Upper lobe of left lung (tissue), 4 donors: ENCODE measurements at regions not wholly inside any gene's neighbourhood (a gene's known extent, or its start where the extent isn't known, plus 50 kb on each side); places are given as distances from the start of the nearest gene placed in this dataset.

ENCODE experiments used
- POLR2A ChIP-seq, 4 donors: fragments of 450-650 bp; IDR thresholded peaks; one replicate each; pipeline ENCODE4 v1.5.1; 2016 to 2017; ENCODE audit warnings: antibody characterized with exemption in 4 of 4, mild to moderate bottlenecking in 2 of 4
- POLR2AphosphoS5 ChIP-seq, 2 donors: sonication (generic); formaldehyde crosslinking; IDR thresholded peaks; one replicate each; pipeline ENCODE4 v1.5.1; 2017; ENCODE audit warnings: antibody characterized with exemption in 2 of 2
- TF ChIP-seq, protein P1 (sequence below), 6 experiments: fragments of 450-650 bp in 4 of 6; fragments of 200-600 bp in 2 of 6; sonication (generic) in 2 of 6; IDR thresholded peaks; one replicate each; pipeline ENCODE4 v1.5.1; 2016 to 2019; ENCODE audit warnings: antibody characterized with exemption in 6 of 6

DNA sequence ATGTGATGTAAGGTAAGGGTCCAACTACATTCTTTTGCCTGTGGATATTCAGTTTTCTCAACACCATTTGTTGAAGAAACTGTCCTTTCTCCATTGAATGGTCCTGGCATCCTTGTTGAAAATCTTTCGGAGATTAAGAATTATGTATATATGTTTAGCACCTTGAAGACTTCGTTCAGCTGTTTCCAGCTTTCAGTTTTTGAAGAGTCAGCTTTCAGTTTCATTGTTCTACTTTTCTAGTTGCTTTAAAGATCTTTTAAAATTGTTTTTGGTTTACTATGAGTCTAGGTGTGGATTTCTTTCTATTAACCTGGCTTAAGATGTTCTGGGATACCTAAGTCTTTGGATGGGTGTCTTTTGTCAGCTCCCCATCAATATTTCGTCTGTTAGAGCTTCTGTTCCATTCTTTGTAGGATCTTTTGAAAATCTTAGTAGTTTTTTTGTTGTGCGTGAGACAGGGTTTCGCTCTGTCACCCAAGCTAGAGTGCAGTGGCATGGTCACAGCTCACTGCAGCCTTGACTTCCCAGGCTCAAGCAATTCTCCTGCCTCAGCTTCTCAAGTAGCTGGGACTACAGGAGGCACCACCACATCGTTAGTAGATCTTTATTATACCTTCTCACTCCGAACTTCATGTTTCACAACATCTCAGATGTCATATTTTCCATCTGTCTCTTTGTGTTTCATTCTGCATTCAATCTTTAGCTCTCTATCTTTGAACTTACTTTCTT is 353.5 kb upstream of the B3GALT2 start:
- TF ChIP-seq, protein P1, sequence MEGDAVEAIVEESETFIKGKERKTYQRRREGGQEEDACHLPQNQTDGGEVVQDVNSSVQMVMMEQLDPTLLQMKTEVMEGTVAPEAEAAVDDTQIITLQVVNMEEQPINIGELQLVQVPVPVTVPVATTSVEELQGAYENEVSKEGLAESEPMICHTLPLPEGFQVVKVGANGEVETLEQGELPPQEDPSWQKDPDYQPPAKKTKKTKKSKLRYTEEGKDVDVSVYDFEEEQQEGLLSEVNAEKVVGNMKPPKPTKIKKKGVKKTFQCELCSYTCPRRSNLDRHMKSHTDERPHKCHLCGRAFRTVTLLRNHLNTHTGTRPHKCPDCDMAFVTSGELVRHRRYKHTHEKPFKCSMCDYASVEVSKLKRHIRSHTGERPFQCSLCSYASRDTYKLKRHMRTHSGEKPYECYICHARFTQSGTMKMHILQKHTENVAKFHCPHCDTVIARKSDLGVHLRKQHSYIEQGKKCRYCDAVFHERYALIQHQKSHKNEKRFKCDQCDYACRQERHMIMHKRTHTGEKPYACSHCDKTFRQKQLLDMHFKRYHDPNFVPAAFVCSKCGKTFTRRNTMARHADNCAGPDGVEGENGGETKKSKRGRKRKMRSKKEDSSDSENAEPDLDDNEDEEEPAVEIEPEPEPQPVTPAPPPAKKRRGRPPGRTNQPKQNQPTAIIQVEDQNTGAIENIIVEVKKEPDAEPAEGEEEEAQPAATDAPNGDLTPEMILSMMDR (IDR thresholded peaks at IDR 0.05), result no peak
- TF ChIP-seq POLR2AphosphoS5 (IDR thresholded peaks at IDR 0.05) (no peak), POLR2A (IDR thresholded peaks at IDR 0.05) (no peak)
